HG03039 (cell line): ENCODE measurements at regions not wholly inside any gene's neighbourhood (a gene's known extent, or its start where the extent isn't known, plus 50 kb on each side); places are given as distances from the start of the nearest gene placed in this dataset.
"Not testable (repeated sequence)": the region's sequence is repeated elsewhere in the genome, so short reads cannot be mapped to it uniquely, and the experiment has no call there.

ENCODE experiments used
- ATAC-seq: cut with Tn5 transposase; IDR thresholded peaks from one replicate; pipeline ENCODE4 v1.9.1; 2021; ENCODE audit warnings: mild to moderate bottlenecking, moderate library complexity; ENCODE audit not compliant: unreplicated experiment

GRCh38 chr2:121146630-121147029, 138.4 kb downstream of the TFCP2L1 start:
- no peak for ATAC-seq

GRCh38 chr2:121147766-121148165, 137.2 kb downstream of the TFCP2L1 start:
- ATAC-seq = no peak

- no peak for ATAC-seq
These were observed 136.5 kb downstream of the TFCP2L1 start for GRCh38 chr2:121148481-121148880.

GRCh38 chr2:121149384-121149783, 135.6 kb downstream of the TFCP2L1 start:
- ATAC-seq = no peak

GRCh38 chr2:121150126-121150525, 134.9 kb downstream of the TFCP2L1 start:
- no peak for ATAC-seq

GRCh38 chr2:121150713-121151112, 134.3 kb downstream of the TFCP2L1 start:
- no peak for ATAC-seq

GRCh38 chr2:121151311-121152109, 133.5 kb downstream of the TFCP2L1 start:
- no peak for ATAC-seq

- ATAC-seq = no peak
These were observed 132.1 kb downstream of the TFCP2L1 start for GRCh38 chr2:121152861-121153260.

GRCh38 chr2:121153516-121153915, 131.5 kb downstream of the TFCP2L1 start:
- ATAC-seq = no peak

- ATAC-seq = no peak
These were observed 129.4 kb downstream of the TFCP2L1 start for GRCh38 chr2:121155502-121156056.

GRCh38 chr2:121157481-121157880, 127.5 kb downstream of the TFCP2L1 start:
- not testable (repeated sequence) for ATAC-seq

GRCh38 chr2:121159291-121160071, 125.5 kb downstream of the TFCP2L1 start:
- ATAC-seq = no peak

- no peak for ATAC-seq
These were observed 124.6 kb downstream of the TFCP2L1 start for GRCh38 chr2:121160366-121160765.

- ATAC-seq = no peak
These were observed 123.7 kb downstream of the TFCP2L1 start for GRCh38 chr2:121161272-121161671.

GRCh38 chr2:121162893-121163292, 122.1 kb downstream of the TFCP2L1 start:
- ATAC-seq = no peak

GRCh38 chr2:121164042-121164441, 121.0 kb downstream of the TFCP2L1 start:
- ATAC-seq = no peak

- ATAC-seq = no peak
These were observed 119.9 kb downstream of the TFCP2L1 start for GRCh38 chr2:121165038-121165542.
